ENCODE measurements at regions not wholly inside any gene's neighbourhood (a gene's known extent, or its start where the extent isn't known, plus 50 kb on each side); places are given as distances from the start of the nearest gene placed in this dataset.

- TF ChIP-seq CTCF (conservative IDR thresholded peaks at IDR 0.05; ENCODE audit: low read length) = no peak
- no peak for TF ChIP-seq EZH2phosphoT487 (IDR thresholded peaks at IDR 0.05; ENCODE audit: borderline replicate concordance, low read depth, low read length)
Observed at GRCh38 chr16:6492742-6493141, 839.9 kb upstream of the RBFOX1 start.
